ENCODE measurements at regions not wholly inside any gene's neighbourhood (a gene's known extent, or its start where the extent isn't known, plus 50 kb on each side); places are given as distances from the start of the nearest gene placed in this dataset.
"Not testable (repeated sequence)": the region's sequence is repeated elsewhere in the genome, so short reads cannot be mapped to it uniquely, and the experiment has no call there.

DNA sequence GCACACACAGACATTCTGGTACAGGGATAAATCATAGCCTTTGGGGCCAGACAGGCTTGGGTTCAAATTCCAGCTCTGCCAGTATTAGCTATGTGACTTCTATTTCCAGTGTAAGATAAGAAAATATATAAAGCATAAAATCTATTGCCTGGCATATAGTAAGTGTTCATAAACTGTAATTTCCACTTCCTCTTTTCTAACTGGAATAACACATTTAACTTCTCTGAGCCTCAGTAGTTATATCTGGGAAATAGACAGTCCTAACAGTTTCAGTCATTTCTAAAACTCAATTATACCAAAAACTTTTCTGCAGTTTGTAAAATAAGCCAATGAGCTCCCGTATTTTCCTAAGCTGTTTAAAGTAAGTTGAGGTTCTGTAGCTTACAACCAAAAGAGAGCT, 351.4 kb downstream of the ZNF326 start:
- DNase-seq, result no peak

DNA sequence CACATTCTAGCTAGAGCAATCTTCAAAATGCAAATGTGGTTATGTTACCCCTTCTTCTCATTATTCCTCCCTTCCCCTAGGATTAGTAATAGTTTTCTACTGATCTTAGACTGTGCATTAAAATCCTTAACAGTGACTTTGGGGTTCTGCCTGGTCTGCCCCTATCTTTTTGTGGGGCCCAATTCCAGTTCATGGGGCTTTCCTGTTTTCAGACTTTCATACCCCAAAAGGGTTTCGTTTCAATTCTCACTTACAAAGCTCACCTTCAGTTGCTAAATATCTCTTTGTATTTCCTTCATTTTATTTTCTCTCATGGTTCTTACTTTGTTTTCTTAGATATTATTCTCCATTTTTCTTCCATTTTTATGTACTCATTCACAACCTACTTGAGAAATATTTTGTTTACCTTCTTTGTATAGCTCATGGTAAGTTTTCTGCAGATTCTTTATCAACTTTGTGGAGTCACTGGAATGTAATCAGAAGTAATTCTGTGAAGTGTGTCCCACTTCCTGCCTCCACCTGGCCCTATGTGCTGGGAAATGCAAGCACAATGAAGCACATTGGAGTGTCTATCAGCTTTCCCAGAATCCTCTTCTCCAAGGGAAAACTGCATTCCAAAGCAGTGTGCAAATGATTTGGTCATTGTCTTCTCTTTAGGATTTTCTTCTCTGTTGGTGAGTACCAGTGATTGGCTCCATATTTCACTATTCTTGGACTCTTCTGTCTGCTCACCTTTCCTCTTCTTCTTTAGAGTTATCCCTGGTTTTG, 350.2 kb downstream of the ZNF326 start:
- no peak for DNase-seq

DNA sequence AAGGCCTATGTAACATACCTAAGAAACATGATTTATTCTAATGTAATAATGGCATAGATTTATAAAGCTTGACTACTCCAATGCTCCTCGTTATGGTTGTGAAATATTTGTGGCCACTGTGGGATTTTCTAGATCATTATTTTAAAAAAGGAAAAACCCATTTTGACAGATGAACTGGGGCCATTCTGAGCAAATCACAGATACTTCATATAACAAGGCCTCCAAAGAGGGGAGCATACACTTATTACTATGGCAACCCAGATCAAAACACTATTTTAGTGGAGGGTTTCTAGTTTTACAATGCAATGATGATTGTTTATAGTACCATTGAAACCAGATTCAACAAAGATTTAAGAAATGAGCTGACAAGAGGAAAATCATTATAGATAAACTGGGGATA, 346.6 kb downstream of the ZNF326 start:
- DNase-seq, result no peak

DNA sequence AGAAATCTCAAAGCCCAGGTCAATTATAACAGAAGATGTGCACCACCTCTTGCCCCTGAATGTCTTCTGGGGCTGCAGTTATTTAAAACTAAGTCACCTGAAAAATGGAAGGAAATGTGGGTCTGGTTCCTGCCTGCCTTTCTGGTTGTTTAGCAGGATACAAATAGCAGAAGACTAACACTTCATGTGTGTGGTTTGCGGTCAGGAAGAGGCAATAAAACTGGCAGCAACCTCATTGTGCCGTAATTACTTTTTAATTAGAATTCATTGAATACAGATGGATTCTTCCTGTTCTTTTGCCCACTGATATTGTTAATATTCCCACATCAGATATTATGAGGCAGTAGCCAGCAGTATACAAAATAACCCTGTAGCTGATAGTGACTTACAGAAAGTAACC, 345.7 kb downstream of the ZNF326 start:
- DNase-seq, result no peak

DNA sequence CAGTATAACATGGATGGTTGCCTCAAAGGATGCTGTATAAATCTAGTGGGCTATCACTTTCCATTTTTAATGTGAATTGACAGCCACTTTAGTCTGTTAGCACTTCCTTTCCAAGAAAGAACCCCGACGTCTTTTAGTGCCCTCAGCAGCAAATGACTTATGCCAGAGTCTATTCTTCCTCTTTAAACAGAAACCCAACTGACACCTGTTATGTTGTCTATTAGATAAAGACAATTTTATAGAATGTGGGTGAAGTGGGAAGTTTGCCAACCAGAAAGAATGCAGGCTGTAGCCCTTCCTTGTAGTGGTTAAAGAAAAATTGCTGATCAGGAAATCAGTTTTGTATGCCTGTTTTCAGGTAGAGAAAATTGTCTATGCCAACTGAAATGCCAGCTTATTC, 344.9 kb downstream of the ZNF326 start:
- DNase-seq, result peak; percentile 26

DNA sequence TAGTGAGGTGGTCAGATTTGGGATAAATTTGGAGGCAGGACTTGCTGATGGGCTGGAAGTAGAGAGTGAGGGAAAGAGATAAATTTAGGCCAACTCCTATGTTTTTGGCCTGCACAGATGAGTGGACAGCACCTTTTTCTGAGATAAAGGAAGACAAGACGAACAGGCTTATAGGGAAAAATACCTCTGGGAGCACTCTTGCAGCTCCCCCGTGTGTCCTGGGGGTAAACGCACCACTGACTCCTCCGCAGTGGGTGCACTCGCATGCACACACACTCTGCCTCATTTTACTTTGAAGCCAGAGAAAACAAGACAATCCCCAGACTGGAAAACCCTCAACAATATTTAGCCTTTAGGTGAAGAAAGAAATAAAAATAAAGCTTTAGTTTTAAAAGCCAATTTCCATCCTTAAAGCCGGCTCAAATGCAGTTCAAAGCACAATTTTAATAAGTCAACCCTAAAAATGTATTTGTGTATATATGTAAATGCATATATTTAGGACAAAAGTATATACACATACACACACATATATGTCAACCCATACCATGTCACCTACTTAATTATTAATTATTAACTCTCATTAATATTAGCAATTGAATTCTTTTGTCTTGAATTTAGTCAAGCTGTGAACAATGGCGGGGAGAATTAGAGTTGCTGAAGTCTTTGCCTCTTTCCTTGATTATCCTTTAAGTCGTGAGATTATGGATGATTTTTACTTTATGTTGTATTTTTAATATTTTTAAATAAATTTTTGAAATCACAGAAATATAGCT, 341.8 kb downstream of the ZNF326 start:
- no peak for DNase-seq

DNA sequence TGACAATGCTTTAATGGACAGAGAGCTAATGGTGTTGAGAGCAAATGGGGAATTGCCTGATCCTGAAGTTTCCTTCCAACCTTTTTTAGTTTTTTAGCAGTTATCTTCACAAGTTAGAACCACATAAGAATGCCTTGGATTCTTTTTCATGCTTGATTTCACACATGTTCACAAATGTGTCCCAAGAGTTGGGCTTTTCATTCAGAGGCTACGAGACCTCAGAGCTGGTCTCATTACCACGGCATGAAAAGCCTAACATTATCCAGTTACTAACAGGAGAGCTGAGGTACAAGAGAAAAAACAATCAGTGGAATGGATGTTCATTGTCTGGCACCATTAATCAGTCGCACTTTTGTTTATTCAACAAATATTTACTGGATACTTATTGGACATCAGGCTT, 340.6 kb downstream of the ZNF326 start:
- no peak for DNase-seq

DNA sequence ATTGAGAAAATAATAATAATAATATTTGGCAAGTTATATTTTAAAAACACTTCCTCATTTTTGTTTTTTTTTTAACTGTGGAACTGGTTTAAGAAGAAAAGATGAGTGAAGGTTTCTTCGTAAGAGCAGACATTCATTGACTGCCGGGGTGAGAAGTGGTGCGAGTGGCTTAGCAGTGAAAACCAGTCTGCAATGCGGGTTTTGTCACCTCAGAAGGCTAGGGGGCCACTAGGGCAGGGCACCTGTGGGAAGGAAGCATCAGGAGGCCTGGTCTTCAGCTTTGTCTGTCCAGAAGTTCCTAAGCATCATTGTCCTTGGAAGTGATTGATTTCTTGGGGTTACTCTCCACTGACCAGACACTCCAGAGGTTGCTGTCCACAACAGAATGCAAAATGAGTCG, 339.2 kb downstream of the ZNF326 start:
- DNase-seq, result no peak

DNA sequence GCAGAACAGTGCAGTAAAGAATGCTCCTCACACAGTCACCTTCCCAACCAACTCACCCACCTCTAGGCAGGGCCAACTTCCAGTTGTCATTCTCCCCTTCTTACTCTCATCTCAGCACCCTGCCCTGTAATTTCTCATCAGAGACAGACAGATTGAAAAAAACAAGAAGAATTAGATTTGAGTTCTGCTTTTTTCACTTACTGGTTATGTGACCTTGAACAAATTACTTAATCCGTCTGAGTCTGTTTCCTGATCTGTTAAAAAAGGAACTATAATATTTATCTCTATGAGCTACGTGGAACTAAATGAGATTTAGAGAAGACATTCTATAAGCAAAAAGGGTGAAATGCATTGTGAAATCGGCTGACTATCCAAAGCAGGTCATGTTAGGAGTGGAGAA, 330.3 kb downstream of the ZNF326 start:
- DNase-seq, result no peak

DNA sequence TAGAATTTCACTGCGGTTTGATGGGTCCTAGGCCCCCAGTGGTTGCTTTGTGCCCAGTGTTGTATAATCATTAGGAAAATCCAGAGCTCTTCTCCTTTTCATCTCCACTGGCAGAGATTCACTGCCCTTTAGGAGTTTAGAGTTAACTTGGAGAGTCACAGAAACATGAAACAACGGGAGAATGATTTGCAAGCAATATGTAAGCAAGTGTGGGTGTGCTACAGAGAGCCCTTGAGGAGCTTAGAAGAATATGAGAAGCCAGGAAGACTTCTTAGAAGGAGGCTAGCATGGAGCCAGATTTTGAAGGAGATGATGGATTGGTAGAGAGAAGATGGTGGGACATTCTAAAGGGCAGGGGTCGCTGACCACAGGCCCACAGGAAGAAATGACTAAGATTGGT, 327.3 kb downstream of the ZNF326 start:
- no peak for DNase-seq

DNA sequence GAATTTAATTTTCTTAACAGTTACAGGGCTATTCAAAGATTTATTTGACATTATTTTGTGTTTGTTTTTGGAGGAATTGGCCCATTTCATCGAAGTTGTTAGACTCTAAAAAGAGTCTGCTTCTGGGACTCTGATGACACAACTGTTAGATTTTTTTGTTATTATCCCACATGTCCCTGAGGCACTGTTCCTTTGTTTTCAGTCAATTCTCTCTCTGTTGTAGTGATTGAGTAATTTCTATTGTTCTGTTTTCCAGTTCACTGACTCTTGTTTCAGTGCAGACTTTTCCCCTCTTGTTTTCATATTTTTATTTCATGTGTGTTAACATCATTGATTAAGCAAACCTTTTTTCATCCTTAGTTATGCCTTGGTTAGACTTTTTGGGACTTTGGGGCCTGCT, 325.0 kb downstream of the ZNF326 start:
- DNase-seq, result no peak

DNA sequence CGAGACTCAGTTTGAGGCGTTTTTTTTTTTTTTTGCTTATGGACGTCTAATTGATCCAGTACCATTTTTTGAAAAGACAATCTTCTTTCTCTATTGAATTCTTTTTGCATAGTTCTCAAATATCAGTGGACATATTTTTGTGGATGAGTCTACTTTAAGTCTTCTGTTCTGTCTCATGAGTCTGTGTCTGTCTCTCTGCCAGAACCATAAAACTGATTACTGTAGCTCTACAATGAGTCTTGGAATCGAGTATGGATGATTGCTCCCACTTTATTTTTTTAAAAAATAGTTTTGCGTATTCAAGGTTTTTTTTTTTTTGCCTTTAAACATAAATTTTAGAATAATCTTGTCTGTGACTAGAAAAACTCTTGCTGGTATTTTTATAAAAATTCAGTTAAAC, 323.5 kb downstream of the ZNF326 start:
- no peak for DNase-seq

DNA sequence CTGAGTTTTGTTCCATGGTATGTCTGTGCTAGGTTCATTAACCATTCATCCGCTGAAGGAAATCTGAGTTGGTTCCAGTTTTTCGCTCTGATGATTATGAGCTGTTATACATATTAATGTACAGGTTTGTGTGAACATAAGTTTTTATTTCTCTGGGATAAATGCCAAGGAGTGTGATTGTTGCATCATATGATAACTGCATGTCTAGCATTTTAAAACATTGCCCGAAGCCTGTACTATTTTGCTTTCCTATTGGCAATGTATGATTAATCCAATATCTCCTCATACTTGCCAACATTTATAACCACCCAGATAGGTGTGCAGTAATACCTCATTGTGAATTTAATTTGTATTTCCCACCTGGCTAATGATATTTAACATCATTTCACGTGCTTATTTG, 322.7 kb downstream of the ZNF326 start:
- DNase-seq, result no peak

DNA sequence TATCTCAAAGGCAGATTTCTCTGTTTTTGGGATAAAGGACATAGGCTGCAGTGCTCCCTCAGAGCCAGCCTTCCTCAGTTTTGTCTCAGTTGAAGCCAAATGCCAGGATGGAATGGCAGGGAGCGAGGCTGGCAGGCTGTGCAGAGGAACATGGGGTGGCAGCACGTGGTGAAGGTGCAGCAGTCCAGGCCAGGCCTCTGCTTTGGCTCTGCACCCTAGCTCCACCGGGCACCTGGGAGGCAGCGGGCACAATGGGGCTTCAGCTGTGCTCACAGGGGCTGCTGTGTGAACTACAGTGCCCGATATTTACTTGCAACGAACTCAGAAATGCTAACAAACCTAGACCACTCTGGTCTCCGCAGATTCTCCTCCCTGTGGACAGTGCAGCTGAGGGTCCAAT, 319.6 kb downstream of the ZNF326 start:
- no peak for DNase-seq

DNA sequence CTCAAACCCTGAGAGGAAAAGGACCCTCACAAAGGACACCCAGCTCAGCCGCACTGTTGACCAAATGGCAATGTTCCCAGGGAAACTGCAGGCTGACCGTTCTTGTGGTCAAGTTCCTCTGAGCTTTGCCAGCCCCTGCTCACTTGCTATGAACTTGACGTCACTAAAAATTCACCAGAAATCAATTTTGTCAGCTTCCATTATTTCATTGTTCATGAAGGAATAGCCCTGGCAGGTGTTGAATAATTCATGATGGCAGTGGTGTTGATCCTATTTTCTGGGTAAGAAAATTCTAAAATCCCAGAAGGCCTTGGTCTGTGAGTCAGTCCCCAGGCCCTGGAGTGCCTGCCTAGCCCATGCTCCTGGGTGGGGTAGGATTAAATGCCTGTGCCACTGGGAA, 318.9 kb downstream of the ZNF326 start:
- DNase-seq, result no peak

DNA sequence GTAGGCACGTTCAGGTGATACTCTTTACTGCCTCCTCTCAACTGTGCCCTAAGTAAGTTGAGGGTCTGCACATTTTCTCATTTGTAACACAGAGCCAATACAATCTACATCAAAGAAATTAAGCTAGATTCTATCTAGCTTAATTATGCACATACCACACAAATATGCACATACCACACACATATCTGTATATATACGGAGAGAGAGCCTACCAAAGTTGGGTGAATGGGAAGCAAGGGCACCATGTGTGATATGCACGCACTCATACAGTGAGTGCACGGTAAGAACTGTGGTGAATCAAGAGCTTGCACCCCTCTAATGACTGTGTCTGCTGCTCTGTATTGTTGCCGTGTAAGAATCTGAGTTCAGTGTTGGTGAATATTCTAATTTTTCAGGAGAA, 314.9 kb downstream of the ZNF326 start:
- no peak for DNase-seq

DNA sequence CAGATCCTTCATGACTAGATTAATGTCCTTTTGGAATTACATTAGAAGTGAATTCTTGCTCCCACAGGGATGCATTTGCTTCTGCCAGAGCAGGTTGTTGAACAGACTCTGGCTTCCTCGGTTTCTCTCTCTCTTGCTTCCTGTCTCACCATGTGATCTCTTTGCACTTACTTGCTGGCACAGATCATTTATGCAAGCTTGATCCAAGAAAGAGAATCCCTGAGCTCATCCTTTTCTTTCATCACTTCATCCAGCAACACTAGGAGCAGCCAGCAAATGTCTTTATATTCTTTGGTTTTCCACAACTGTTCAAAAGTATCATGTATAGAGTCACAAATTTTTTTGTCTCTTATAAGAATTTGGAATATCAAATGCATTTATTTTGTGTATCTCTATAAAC, 313.5 kb downstream of the ZNF326 start:
- DNase-seq, result no peak

DNA sequence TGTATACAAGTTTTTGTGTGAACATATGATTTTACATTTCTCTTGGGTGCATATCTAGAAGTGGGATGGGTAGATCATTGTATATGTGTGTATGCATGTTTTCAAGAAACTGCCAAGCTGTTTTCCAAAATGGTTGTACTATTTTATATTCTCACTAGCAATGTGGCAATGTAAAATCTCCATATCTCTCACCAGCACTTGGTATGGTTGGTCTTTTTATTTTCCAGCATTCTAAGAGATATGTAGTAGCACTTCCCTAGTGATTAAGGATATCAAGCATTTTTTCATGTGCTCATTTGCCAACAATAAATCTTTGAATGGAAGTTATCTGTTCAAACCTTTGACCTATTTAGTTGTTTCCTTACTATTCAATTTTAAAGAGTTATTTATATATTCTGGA, 310.7 kb downstream of the ZNF326 start:
- no peak for DNase-seq

DNA sequence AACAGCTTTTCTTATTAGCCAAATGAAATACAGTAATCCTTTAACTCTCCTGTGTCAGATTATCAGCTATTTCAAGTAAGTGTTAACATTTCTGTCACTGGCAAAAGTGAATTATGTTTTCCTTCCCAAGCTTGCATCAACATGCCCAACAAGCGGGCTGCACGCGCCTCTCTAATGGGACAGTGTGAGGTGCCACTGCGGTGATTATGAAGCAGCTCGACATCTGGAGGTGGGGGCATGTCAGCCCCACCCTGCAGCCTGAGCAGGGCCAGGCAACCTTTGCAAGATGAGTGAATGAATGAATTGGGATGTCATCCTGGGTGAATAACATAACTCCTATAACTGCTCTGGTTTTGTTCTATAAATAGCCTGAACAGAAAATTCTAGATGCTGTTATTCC, 301.4 kb downstream of the ZNF326 start:
- DNase-seq, result no peak

DNA sequence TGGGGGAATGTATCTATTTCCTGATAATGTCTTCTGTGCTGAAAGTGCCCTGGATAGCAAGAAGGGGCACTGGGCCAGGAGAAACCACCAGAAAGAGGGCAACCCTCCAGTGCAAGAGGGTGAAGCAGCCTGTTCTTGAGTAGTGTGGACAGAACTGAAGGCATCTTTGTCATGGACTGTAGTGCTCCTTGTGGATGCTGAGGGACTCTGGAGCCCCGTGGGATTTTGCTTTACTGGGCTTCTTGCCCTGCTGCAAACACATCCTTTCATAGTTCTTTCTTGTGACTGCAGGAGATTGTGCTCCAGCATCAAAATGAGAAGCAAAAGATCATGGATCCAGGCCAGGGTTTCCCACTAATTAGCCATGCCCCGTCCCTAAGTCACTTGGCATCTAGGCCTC, 300.6 kb downstream of the ZNF326 start:
- DNase-seq, result no peak

DNA sequence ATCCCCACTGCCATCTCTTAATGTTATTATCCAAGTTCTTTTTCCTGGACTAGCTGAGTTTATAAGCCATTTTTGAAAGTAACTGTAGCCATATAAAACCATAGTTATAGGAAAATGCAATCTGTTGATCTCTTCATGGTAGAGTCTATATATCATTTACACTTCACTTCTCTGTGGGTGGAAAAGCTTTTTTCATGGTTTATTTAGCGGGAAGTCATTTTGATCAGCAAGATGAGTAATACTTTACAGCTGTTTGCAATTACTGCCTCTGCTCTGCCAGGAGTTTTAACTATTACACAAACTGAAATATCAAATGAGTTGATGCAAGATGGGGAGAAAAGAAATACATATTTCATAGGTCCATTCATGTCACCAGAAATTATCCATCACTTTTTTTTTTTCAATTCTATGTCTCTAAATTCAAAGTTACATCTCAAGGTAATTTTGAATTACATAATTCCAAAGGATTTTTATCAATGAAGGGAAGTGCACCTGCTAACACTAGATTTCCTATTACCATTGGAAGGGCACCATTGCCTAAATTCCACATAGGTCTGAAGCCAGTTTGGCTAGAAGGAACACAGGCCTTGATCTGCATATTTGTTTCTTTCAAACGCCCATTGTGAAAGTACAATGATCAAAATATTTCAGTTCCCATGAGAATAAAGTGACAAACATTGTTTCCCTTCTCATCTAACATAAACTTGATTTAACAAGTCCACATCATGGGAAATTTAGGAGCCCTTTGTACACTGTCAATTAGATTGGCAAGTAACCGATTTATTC, 296.7 kb downstream of the ZNF326 start:
- no peak for DNase-seq

DNA sequence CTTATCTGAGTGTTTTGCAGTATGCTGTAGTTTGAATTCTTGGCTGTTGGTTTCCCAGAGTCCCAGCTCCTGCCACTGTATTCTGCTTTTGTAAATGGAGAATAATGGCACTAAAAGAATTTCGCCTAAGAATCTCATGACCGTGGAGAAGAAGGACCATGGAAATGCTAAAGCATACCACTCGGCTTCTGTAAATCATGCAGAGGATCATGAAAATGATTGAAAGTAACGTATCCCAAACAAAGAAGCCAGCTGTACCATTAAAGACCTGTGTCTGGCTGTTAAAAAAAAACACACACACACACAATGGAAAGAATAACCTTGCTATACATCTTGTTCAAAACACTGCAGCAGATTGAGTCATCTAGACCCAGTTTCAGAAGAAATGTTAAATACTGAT, 287.9 kb downstream of the ZNF326 start:
- no peak for DNase-seq

DNA sequence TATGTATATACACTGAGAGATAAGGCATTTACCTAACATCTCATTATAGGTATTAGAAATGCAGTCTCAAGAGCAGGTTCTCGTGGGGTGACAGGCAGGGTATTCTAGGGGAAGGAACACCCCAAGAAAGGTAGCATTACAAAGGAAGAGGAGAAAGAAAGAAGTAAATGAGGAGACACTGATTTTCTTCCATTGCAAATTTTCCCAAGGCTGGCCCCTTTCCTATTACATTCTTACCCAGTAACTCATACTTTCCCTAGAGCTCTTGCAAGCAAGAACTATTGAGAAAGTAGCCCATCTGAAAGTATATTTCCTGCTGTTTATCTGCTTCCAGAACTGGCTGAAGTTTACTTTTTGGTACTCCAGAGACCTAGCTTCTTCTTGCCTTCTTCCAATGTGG, 287.0 kb downstream of the ZNF326 start:
- not testable (repeated sequence) for DNase-seq

DNA sequence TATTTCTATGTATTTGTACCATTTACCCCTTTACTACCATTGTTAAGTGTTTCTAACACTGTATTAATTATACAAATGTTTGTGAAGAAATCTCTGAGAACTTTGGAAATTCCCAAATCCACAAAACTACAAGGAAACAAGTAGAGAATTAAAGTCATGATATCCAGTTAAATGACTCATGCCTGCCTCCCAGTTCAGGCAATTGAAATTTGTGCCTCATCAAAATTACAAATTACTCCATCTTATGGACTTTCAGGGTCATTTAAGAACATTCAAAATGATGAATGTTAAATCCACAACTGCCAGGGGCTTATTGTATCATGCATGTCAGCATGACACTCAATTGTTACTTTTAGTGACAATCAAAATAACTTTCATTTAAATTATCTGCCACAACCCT, 282.4 kb downstream of the ZNF326 start:
- no peak for DNase-seq
